Omental fat pad (tissue), 3 donors: ENCODE measurements at regions not wholly inside any gene's neighbourhood (a gene's known extent, or its start where the extent isn't known, plus 50 kb on each side); places are given as distances from the start of the nearest gene placed in this dataset.
"Not testable (repeated sequence)": the region's sequence is repeated elsewhere in the genome, so short reads cannot be mapped to it uniquely, and the experiment has no call there.

ENCODE experiments used
- ATAC-seq: fragments of 150-250 bp; one replicate; pipeline ENCODE4 v1.9.1; 2016; ENCODE audit warnings: mild to moderate bottlenecking, moderate library complexity; ENCODE audit not compliant: low FRiP score
- DNase-seq: peaks from one replicate; pipeline ENCODE4 v3.0.0-alpha.2; 2019; ENCODE audit warnings: low spot score
- CTCF ChIP-seq, 3 donors: fragments of 450-650 bp; IDR thresholded peaks; one replicate each; pipeline ENCODE4 v1.5.1; 2016 to 2017; ENCODE audit warnings: antibody characterized with exemption in 3 of 3, mild to moderate bottlenecking in 3 of 3, moderate library complexity in 2 of 3

GRCh38 chr10:91097313-91097712 lies 123.2 kb upstream of the PCGF5 start:
- DNase-seq (no peak), ATAC-seq (no peak)
- no peak for TF ChIP-seq CTCF (IDR thresholded peaks at IDR 0.05)

- ATAC-seq, DNase-seq: not testable (repeated sequence)
These were observed 122.4 kb upstream of the PCGF5 start for GRCh38 chr10:91098021-91098420.

- ATAC-seq: no peak
- TF ChIP-seq CTCF (IDR thresholded peaks at IDR 0.05): no peak
These were observed 116.9 kb upstream of the PCGF5 start for GRCh38 chr10:91103384-91104192.

GRCh38 chr10:91104193-91105041 lies 116.0 kb upstream of the PCGF5 start:
- TF ChIP-seq CTCF (IDR thresholded peaks at IDR 0.05): no peak
- no peak for DNase-seq
- ATAC-seq: no peak

More at GRCh38 chr10:91103384-91104192, 116.9 kb upstream of the PCGF5 start:
- no peak for DNase-seq

GRCh38 chr10:91105269-91105668 lies 115.2 kb upstream of the PCGF5 start:
- ATAC-seq (no peak), DNase-seq (no peak)
- TF ChIP-seq CTCF (IDR thresholded peaks at IDR 0.05): no peak

- no peak for TF ChIP-seq CTCF (IDR thresholded peaks at IDR 0.05)
- no peak for ATAC-seq
- no peak for DNase-seq
These were observed 111.6 kb upstream of the PCGF5 start for GRCh38 chr10:91108820-91109219.

- no peak for TF ChIP-seq CTCF (IDR thresholded peaks at IDR 0.05)
- ATAC-seq: no peak
- DNase-seq: no peak
These were observed 109.4 kb upstream of the PCGF5 start for GRCh38 chr10:91111060-91111459.
